IMR-90 (cell line): ENCODE measurements at regions not wholly inside any gene's neighbourhood (a gene's known extent, or its start where the extent isn't known, plus 50 kb on each side); places are given as distances from the start of the nearest gene placed in this dataset.

Experiments used
- ATAC-seq: fragments of 200-7000 bp; cut with Tn5 transposase; 2 replicates; pipeline ENCODE4 v1.9.1; 2020; ENCODE audit warnings: low read depth, mild to moderate bottlenecking, moderate library complexity
- BruUV-seq: library from RNA; stranded (reverse); fragments of 400-500 nt; replicated peaks from 2 replicates; lab custom pipeline; 2021; lab: Mats Ljungman, UMichigan
- CTCF ChIA-PET: fragments of 300-600 bp; formaldehyde crosslinking; extraction: SDS; loops from one replicate; lab custom pipeline; 2021; ENCODE audit warnings: antibody characterized with exemption; lab: Yijun Ruan, JAX
- POLR2A ChIA-PET: fragments of 300-600 bp; sonication (Branson Sonifier 250); formaldehyde crosslinking; loops from one replicate; lab custom pipeline; 2022; ENCODE audit warnings: antibody characterized with exemption; ENCODE audit not compliant: unreplicated experiment; lab: Charles Lee
- DNase-seq: peaks from one replicate; pipeline ENCODE4 v3.0.0; 2013
- H2AFZ ChIP-seq: replicated peaks from 2 replicates; pipeline ENCODE3; 2013; ENCODE audit warnings: low read length, mild to moderate bottlenecking; ENCODE audit not compliant: poor library complexity
- H2AK5ac ChIP-seq: 2 replicates; pipeline ENCODE4 v1.6.1; 2013; ENCODE audit warnings: low read depth, low read length, inconsistent platforms
- H2AK9ac ChIP-seq: replicated peaks from 2 replicates; pipeline ENCODE3; 2013; ENCODE audit warnings: mild to moderate bottlenecking, low read depth, low read length, moderate library complexity; ENCODE audit not compliant: poor library complexity
- H2BK120ac ChIP-seq: 2 replicates; pipeline ENCODE4 v1.6.1; 2013; ENCODE audit warnings: low read depth, low read length, inconsistent platforms
- H2BK15ac ChIP-seq: 3 replicates; pipeline ENCODE4 v1.6.1; 2013; ENCODE audit warnings: low read depth, low read length, inconsistent platforms
- H2BK20ac ChIP-seq: 2 replicates; pipeline ENCODE4 v1.6.1; 2013; ENCODE audit warnings: low read depth, mild to moderate bottlenecking, inconsistent platforms, low read length, moderate library complexity
- H2BK5ac ChIP-seq: 2 replicates; pipeline ENCODE4 v1.6.1; 2013; ENCODE audit warnings: mild to moderate bottlenecking, low read depth, low read length, inconsistent platforms; ENCODE audit not compliant: poor library complexity, severe bottlenecking
- H3K14ac ChIP-seq: replicated peaks from 2 replicates; pipeline ENCODE4 v1.6.1; 2013; ENCODE audit warnings: low read depth, low read length, inconsistent platforms
- H3K18ac ChIP-seq: 2 replicates; pipeline ENCODE4 v1.6.1; 2013; ENCODE audit warnings: low read depth, low read length, control low read depth
- H3K23ac ChIP-seq: 2 replicates; pipeline ENCODE4 v1.6.1; 2013; ENCODE audit warnings: low read depth, low read length, inconsistent platforms
- H3K27ac ChIP-seq: 2 replicates; pipeline ENCODE4 v1.5.1; 2013; ENCODE audit warnings: mild to moderate bottlenecking, control low read depth, low read length; ENCODE audit not compliant: insufficient read depth
- H3K27me3 ChIP-seq: 2 replicates; pipeline ENCODE4 v1.6.1; 2013; ENCODE audit warnings: low read length; ENCODE audit not compliant: control insufficient read depth, insufficient read depth
- H3K36me3 ChIP-seq: 2 replicates; pipeline ENCODE4 v1.6.1; 2013; ENCODE audit warnings: low read length, mixed read lengths; ENCODE audit not compliant: control insufficient read depth, insufficient read depth
- H3K4ac ChIP-seq: 2 replicates; pipeline ENCODE4 v1.6.1; 2013; ENCODE audit warnings: low read depth, low read length, inconsistent platforms
- H3K4me1 ChIP-seq: 2 replicates; pipeline ENCODE4 v1.6.1; 2013; ENCODE audit warnings: low read length, mixed read lengths; ENCODE audit not compliant: control insufficient read depth, insufficient read depth
- H3K4me2 ChIP-seq: 2 replicates; pipeline ENCODE4 v1.6.1; 2013; ENCODE audit warnings: low read depth, mild to moderate bottlenecking, control low read depth, low read length, moderate library complexity
- H3K4me3 ChIP-seq: 2 replicates; pipeline ENCODE4 v1.5.1; 2013; ENCODE audit warnings: low read depth, mild to moderate bottlenecking, control low read depth, low read length, moderate library complexity; ENCODE audit not compliant: insufficient read depth
- H3K56ac ChIP-seq: 2 replicates; pipeline ENCODE4 v1.6.1; 2013; ENCODE audit warnings: low read length, inconsistent platforms; ENCODE audit not compliant: insufficient read depth; ENCODE audit errors: extremely low read depth
- H3K79me1 ChIP-seq, 2 experiments: 2 replicates each; pipeline ENCODE4 v1.6.1; 2013; ENCODE audit warnings: low read length in 2 of 2, inconsistent platforms in 1 of 2, low read depth in 1 of 2
- H3K9ac ChIP-seq: 2 replicates; pipeline ENCODE4 v1.6.1; 2013; ENCODE audit warnings: low read depth, low read length, control low read depth
- H3K9me1 ChIP-seq: 2 replicates; pipeline ENCODE4 v1.6.1; 2013; ENCODE audit warnings: low read length, inconsistent platforms; ENCODE audit not compliant: insufficient read depth
- H3K9me3 ChIP-seq: 2 replicates; pipeline ENCODE4 v1.6.1; 2013; ENCODE audit warnings: low read length; ENCODE audit not compliant: control insufficient read depth, insufficient read depth
- H4K20me1 ChIP-seq: 2 replicates; pipeline ENCODE4 v1.6.1; 2013; ENCODE audit warnings: low read length, inconsistent platforms; ENCODE audit not compliant: insufficient read depth
- H4K5ac ChIP-seq: 2 replicates; pipeline ENCODE4 v1.6.1; 2013; ENCODE audit warnings: mild to moderate bottlenecking, low read depth, low read length, control low read depth
- H4K8ac ChIP-seq, 2 experiments: 2 replicates each; pipeline ENCODE4 v1.6.1; 2013; ENCODE audit warnings: low read depth in 2 of 2, low read length in 2 of 2, control low read depth in 1 of 2, inconsistent platforms in 1 of 2
- H4K91ac ChIP-seq: 2 replicates; pipeline ENCODE4 v1.6.1; 2013; ENCODE audit warnings: low read depth, low read length, inconsistent platforms; ENCODE audit not compliant: insufficient read depth
- BHLHE40 ChIP-seq: fragments of 150-350 bp; IDR thresholded peaks from 2 replicates; pipeline ENCODE4 v1.6.1; 2016; ENCODE audit warnings: mild to moderate bottlenecking, low read depth, low read length
- MAFK ChIP-seq: IDR thresholded peaks from 2 replicates; pipeline ENCODE4 v1.6.1; 2012; ENCODE audit warnings: low read depth, low read length, improper control_type of control experiment
- MXI1 ChIP-seq: IDR thresholded peaks from 2 replicates; pipeline ENCODE4 v1.6.1; 2012; ENCODE audit warnings: low read depth, mild to moderate bottlenecking, low read length, moderate library complexity, borderline replicate concordance
- NFE2L2 ChIP-seq: fragments of 150-350 bp; IDR thresholded peaks from 2 replicates; pipeline ENCODE4 v1.6.1; 2016; ENCODE audit warnings: low read depth, mild to moderate bottlenecking, low read length
- POLR2A ChIP-seq: IDR thresholded peaks from 2 replicates; pipeline ENCODE4 v1.6.1; 2012; ENCODE audit warnings: mild to moderate bottlenecking, low read depth, low read length
- RAD21 ChIP-seq: IDR thresholded peaks from 2 replicates; pipeline ENCODE4 v1.6.1; 2012; ENCODE audit warnings: low read length, improper control_type of control experiment
- RFX5 ChIP-seq: IDR thresholded peaks from 2 replicates; pipeline ENCODE4 v1.8.0; 2012; ENCODE audit warnings: low read depth, mild to moderate bottlenecking, low read length, moderate library complexity
- USF2 ChIP-seq: fragments of 150-350 bp; IDR thresholded peaks from 2 replicates; pipeline ENCODE4 v1.6.1; 2017; ENCODE audit warnings: mild to moderate bottlenecking, antibody characterized with exemption, low read length, low read depth
- WGBS, 2 experiments: methylation state at CpG; one replicate each; pipeline versions ENCODE4 v1.1.5 to v1.1.7; 2013; ENCODE audit warnings: missing lambda C conversion rate in 2 of 2; ENCODE audit not compliant: insufficient read length in 1 of 2; ENCODE audit errors: extremely low coverage in 2 of 2; 5-methylcytosine and 5-hydroxymethylcytosine counted together
- dilution Hi-C: fragments of 300-500 bp; cut with HindIII; formaldehyde crosslinking; loops from one replicate; pipeline ENCODE4 v1.14.3; 2018; ENCODE audit warnings: low sequenced_read_pairs; ENCODE audit not compliant: unreplicated experiment
- in situ Hi-C: fragments of 300-500 bp; cut with MboI; formaldehyde crosslinking; loops from 3 replicates; pipeline ENCODE4 v1.14.3; 2019; ENCODE audit warnings: low sequenced_read_pairs, inconsistent platforms, mixed read lengths
- intact Hi-C: fragments of 100-400 bp; cut with micrococcal nuclease; formaldehyde crosslinking; loops from 2 replicates; pipeline ENCODE4 v1.10.0; 2022

GRCh38 chr21:16377120-16377658 is 647.4 kb downstream of the USP25 start:
- no peak overlapping the region for H3K9ac ChIP-seq
- H2BK120ac ChIP-seq = no peak overlapping the region
- H4K8ac ChIP-seq = no peak overlapping the region
- H2BK5ac ChIP-seq = no peak overlapping the region
- TF ChIP-seq MAFK (no peak), RAD21 (no peak), USF2 (no peak), POLR2A (no peak), BHLHE40 (no peak), MXI1 (no peak), RFX5 (no peak), NFE2L2 (no peak)
- CTCF ChIA-PET = no interaction called here
- no peak overlapping the region for H3K4me2 ChIP-seq
- H3K79me1 ChIP-seq = no peaks in the 10 kb centered on the region
- H3K27me3 ChIP-seq = no peaks in the 10 kb centered on the region
- no peak overlapping the region for H2BK20ac ChIP-seq
- POLR2A ChIA-PET = no interaction called here
- H3K14ac ChIP-seq = no peak overlapping the region
- no peak overlapping the region for H3K27ac ChIP-seq
- WGBS, 2 experiments = no CpG with 5 or more reads among the region's 6 CpGs
- no peak overlapping the region for H3K4ac ChIP-seq
- no peaks in the 10 kb centered on the region for H3K9me3 ChIP-seq
- no peaks in the 10 kb centered on the region for H3K4me1 ChIP-seq
- H4K5ac ChIP-seq = no peak overlapping the region
- intact Hi-C loops = no loop called here
- H3K23ac ChIP-seq = no peak overlapping the region
- dilution Hi-C loops = no loop called here
- no peak overlapping the region for H2BK15ac ChIP-seq
- DNase-seq (no peak), ATAC-seq (no peak)
- H2AFZ ChIP-seq = no peak overlapping the region
- BruUV-seq = no TSS peak
- H3K9me1 ChIP-seq = no peaks in the 10 kb centered on the region
- H3K56ac ChIP-seq = no peak overlapping the region
- H3K36me3 ChIP-seq = no peaks in the 10 kb centered on the region
- H4K91ac ChIP-seq = no peak overlapping the region
- no peak overlapping the region for H3K18ac ChIP-seq
- no peaks in the 10 kb centered on the region for H4K20me1 ChIP-seq
- no peak overlapping the region for H3K4me3 ChIP-seq
- H2AK5ac ChIP-seq = no peak overlapping the region
- in situ Hi-C loops = no loop called here
- no peak overlapping the region for H2AK9ac ChIP-seq
